Osteocyte (in vitro differentiated cells): ENCODE measurements at regions not wholly inside any gene's neighbourhood (a gene's known extent, or its start where the extent isn't known, plus 50 kb on each side); places are given as distances from the start of the nearest gene placed in this dataset.

ENCODE experiments used
- DNase-seq: peaks from one replicate; pipeline ENCODE4 v3.0.0; 2021; ENCODE audit warnings: mixed read lengths; ENCODE audit not compliant: unreplicated experiment; ENCODE audit errors: extremely low spot score
- H3K27ac Mint-ChIP-seq: one replicate; pipeline ENCODE4 v1.8.0; 2021; ENCODE audit warnings: mild to moderate bottlenecking, mixed read lengths; ENCODE audit not compliant: unreplicated experiment
- H3K27me3 Mint-ChIP-seq: one replicate; pipeline ENCODE4 v1.8.0; 2021; ENCODE audit warnings: mixed read lengths; ENCODE audit not compliant: unreplicated experiment
- H3K36me3 Mint-ChIP-seq: one replicate; pipeline ENCODE4 v1.8.0; 2021; ENCODE audit warnings: mixed read lengths; ENCODE audit not compliant: unreplicated experiment
- H3K4me1 Mint-ChIP-seq: one replicate; pipeline ENCODE4 v1.8.0; 2021; ENCODE audit warnings: mixed read lengths; ENCODE audit not compliant: unreplicated experiment
- H3K4me3 Mint-ChIP-seq: one replicate; pipeline ENCODE4 v1.8.0; 2021; ENCODE audit warnings: mild to moderate bottlenecking, moderate library complexity, mixed read lengths; ENCODE audit not compliant: unreplicated experiment
- H3K9me3 Mint-ChIP-seq: one replicate; pipeline ENCODE4 v1.8.0; 2021; ENCODE audit warnings: mixed read lengths; ENCODE audit not compliant: unreplicated experiment
- TF ChIP-seq, protein P1 (sequence below): fragments of 200-600 bp; sonication (generic); IDR thresholded peaks from 2 replicates; pipeline ENCODE4 v1.5.0; 2021; ENCODE audit warnings: antibody characterized with exemption, mild to moderate bottlenecking, moderate library complexity

DNA sequence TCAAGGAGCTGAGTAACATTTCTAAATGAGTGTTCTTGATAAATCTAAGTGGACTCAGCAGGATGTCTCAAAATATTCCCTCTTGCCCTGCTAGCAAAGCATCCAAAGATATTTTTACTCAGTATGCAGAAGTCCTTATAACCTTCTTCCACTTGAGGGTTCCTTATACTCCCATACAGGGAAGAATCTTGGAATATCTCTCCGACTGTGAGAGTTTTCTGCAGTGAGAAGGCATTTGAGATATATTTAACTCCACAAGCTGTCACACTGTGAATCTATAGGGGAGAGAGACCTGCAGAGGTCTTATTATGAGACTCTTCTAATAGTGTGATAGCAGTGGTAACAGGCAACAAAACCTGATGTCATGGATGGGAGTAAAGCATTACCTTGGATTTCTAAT lies 1034.5 kb upstream of the PABPC4L start:
- Mint-ChIP-seq H3K27me3 (no peaks in the 10 kb centered on the region), H3K4me3 (no peak overlapping the region), H3K36me3 (no peaks in the 10 kb centered on the region), H3K4me1 (peaks cover 37% of the 10 kb centered on the region), H3K27ac (peak overlapping the region; percentile 48), H3K9me3 (no peaks in the 10 kb centered on the region)
- no peak for DNase-seq
- TF ChIP-seq, protein P1, sequence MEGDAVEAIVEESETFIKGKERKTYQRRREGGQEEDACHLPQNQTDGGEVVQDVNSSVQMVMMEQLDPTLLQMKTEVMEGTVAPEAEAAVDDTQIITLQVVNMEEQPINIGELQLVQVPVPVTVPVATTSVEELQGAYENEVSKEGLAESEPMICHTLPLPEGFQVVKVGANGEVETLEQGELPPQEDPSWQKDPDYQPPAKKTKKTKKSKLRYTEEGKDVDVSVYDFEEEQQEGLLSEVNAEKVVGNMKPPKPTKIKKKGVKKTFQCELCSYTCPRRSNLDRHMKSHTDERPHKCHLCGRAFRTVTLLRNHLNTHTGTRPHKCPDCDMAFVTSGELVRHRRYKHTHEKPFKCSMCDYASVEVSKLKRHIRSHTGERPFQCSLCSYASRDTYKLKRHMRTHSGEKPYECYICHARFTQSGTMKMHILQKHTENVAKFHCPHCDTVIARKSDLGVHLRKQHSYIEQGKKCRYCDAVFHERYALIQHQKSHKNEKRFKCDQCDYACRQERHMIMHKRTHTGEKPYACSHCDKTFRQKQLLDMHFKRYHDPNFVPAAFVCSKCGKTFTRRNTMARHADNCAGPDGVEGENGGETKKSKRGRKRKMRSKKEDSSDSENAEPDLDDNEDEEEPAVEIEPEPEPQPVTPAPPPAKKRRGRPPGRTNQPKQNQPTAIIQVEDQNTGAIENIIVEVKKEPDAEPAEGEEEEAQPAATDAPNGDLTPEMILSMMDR: no peak

DNA sequence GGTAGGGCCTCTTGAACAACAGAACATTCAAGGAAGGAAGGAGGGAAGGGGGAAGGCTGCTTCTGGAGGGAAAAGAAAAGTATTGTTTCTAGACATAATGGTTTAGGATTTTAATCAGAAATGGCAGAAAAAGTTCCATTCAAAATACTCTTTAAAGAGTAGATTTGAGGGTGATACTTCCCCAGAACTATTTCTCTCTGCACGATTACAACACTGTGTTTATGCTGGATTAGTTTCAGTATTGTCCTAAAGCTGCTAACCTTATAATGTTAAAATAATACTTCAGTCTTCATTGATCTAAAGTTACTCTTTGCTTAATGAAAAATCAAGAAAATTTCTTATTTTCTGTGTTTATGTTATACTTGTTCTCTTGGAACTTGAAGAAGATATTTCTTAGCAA lies 1026.3 kb upstream of the PABPC4L start:
- Mint-ChIP-seq H3K9me3 (no peaks in the 10 kb centered on the region), H3K4me1 (peaks cover 42% of the 10 kb centered on the region), H3K4me3 (peak overlapping the region; percentile 12), H3K36me3 (no peaks in the 10 kb centered on the region), H3K27ac (peak overlapping the region; percentile 61), H3K27me3 (no peaks in the 10 kb centered on the region)
- DNase-seq: no peak
- TF ChIP-seq, protein P1: no peak

DNA sequence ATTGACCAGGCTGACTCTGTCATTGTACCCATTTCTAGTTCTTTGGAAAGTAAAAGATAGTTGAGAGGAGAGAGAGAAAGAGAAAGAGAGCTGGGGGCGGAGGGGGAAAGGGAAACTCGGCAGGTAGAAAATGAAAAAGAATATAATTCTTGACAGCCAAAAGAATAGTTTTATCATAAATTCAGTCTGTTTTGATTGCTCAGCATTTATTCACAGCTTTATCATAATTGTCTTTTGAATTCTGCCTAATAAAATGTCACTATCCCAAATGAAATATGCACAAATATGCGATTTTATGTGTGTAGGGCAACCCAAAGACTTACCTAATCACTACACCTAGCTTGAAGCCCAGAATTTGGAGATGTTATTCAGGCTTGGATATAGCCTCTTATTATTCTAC lies 1024.0 kb upstream of the PABPC4L start:
- Mint-ChIP-seq H3K27me3 (no peaks in the 10 kb centered on the region), H3K4me3 (no peak overlapping the region), H3K4me1 (peaks cover 48% of the 10 kb centered on the region)

DNA sequence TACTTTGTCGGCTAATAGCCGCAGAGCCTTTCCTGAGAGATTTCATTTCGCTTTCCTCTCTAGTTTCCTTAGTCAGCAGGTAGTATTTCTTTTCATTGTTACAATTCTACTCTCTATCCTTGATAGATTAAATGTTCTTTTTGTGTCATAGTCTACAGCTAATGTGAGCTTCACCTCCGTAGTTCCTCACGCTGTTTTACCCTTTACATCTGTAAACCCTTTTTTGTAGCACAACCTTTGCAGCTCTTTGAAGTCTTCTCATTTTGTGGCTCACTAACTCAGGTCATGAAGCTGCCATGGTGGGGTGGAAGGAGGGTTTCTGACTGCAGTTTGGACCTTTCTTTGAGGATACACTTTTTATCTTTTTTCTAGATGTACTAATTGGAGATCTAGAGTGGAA lies 1008.8 kb upstream of the PABPC4L start:
- H3K9me3 Mint-ChIP-seq: no peaks in the 10 kb centered on the region
- TF ChIP-seq, protein P1: no peak
- no peak overlapping the region for H3K4me3 Mint-ChIP-seq
- H3K36me3 Mint-ChIP-seq: no peaks in the 10 kb centered on the region
- no peaks in the 10 kb centered on the region for H3K27me3 Mint-ChIP-seq
- DNase-seq: no peak
- no peak overlapping the region for H3K27ac Mint-ChIP-seq
- no peaks in the 10 kb centered on the region for H3K4me1 Mint-ChIP-seq

More for the DNA sequence above, 1024.0 kb upstream of the PABPC4L start:
- Mint-ChIP-seq H3K9me3 (no peaks in the 10 kb centered on the region), H3K36me3 (no peaks in the 10 kb centered on the region), H3K27ac (no peak overlapping the region)
- TF ChIP-seq, protein P1: no peak
- DNase-seq: no peak

DNA sequence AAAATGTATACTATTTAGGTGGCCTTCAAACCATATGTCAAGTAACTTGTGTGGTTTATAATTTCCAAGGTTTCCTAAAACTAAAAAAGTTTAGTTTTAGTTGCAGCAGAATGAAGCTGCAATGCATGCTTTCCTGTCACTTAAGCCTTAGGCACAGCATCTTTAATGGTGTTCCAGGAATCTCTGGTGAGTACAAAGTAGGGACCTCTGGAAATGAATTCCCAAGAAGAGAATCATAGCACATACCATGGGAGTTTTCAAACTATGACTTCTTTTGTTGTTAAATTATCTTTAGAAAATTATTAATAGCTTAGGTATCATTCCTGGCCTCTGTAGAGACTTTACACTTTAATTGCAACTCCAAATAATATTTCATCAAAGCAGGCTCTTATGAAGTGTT lies 1005.9 kb upstream of the PABPC4L start:
- H3K9me3 Mint-ChIP-seq: no peaks in the 10 kb centered on the region
- DNase-seq: no peak
- H3K4me1 Mint-ChIP-seq: no peaks in the 10 kb centered on the region
- TF ChIP-seq, protein P1: no peak
- H3K36me3 Mint-ChIP-seq: no peaks in the 10 kb centered on the region
- H3K4me3 Mint-ChIP-seq: no peak overlapping the region
- no peaks in the 10 kb centered on the region for H3K27me3 Mint-ChIP-seq
- H3K27ac Mint-ChIP-seq: no peak overlapping the region
